OCI-LY7 (cell line): ENCODE measurements at regions not wholly inside any gene's neighbourhood (a gene's known extent, or its start where the extent isn't known, plus 50 kb on each side); places are given as distances from the start of the nearest gene placed in this dataset.

ENCODE experiments used
- CTCF ChIP-seq: fragments of 200-600 bp; sonication (generic); conservative IDR thresholded peaks from 2 replicates; pipeline ENCODE4 v1.5.1; 2014; ENCODE audit warnings: mild to moderate bottlenecking, antibody characterized with exemption, low read length, moderate library complexity, mixed read lengths
- EZH2phosphoT487 ChIP-seq: fragments of 200-600 bp; sonication (generic); IDR thresholded peaks from 2 replicates; pipeline ENCODE4 v1.6.1; 2018; ENCODE audit warnings: low read depth, borderline replicate concordance, mild to moderate bottlenecking, mixed run types, antibody characterized with exemption, low read length, moderate library complexity, mixed read lengths

- TF ChIP-seq CTCF: no peak
- TF ChIP-seq EZH2phosphoT487: no peak
Measured at GRCh38 chr9:82581516-82581915, 481.4 kb downstream of the RASEF start.
